DOHH2 (cell line): ENCODE measurements at regions not wholly inside any gene's neighbourhood (a gene's known extent, or its start where the extent isn't known, plus 50 kb on each side); places are given as distances from the start of the nearest gene placed in this dataset.

Experiments used
- H3F3A ChIP-seq: fragments of 200-600 bp; sonication (generic), shearing (Covaris generic); 2 replicates; pipeline ENCODE4 v1.6.0; 2016; ENCODE audit warnings: antibody characterized with exemption, mild to moderate bottlenecking; ENCODE audit not compliant: control insufficient read depth, insufficient read depth
- H3K27ac ChIP-seq: fragments of 200-600 bp; sonication (generic); 2 replicates; pipeline ENCODE4 v1.5.1; 2014; ENCODE audit warnings: low read depth, mild to moderate bottlenecking, low read length, moderate library complexity
- H3K27me3 ChIP-seq: fragments of 200-600 bp; sonication (generic); 2 replicates; pipeline ENCODE4 v1.6.1; 2014; ENCODE audit warnings: mild to moderate bottlenecking, low read length, mixed read lengths; ENCODE audit not compliant: control insufficient read depth
- H3K36me3 ChIP-seq: fragments of 200-600 bp; sonication (generic); 2 replicates; pipeline ENCODE4 v1.6.1; 2014; ENCODE audit warnings: mild to moderate bottlenecking, low read length, moderate library complexity, mixed read lengths; ENCODE audit not compliant: control insufficient read depth
- H3K4me1 ChIP-seq: fragments of 200-600 bp; sonication (generic); 2 replicates; pipeline ENCODE4 v1.6.1; 2014; ENCODE audit warnings: mild to moderate bottlenecking, low read length, mixed read lengths; ENCODE audit not compliant: control insufficient read depth
- H3K4me2 ChIP-seq: fragments of 200-600 bp; sonication (generic); 2 replicates; pipeline ENCODE4 v1.6.0; 2014; ENCODE audit warnings: mild to moderate bottlenecking, low read length, moderate library complexity
- H3K4me3 ChIP-seq: fragments of 200-600 bp; sonication (generic); 2 replicates; pipeline ENCODE4 v1.5.1; 2014; ENCODE audit warnings: mild to moderate bottlenecking, low read length, mixed read lengths
- H3K79me2 ChIP-seq: fragments of 200-600 bp; sonication (generic); 2 replicates; pipeline ENCODE4 v1.6.1; 2014; ENCODE audit warnings: mild to moderate bottlenecking, low read length, mixed read lengths; ENCODE audit not compliant: control insufficient read depth
- H3K9me2 ChIP-seq: fragments of 200-600 bp; sonication (generic); replicated peaks from 2 replicates; pipeline ENCODE4 v1.6.1; 2014; ENCODE audit warnings: mild to moderate bottlenecking, low read length, mixed read lengths; ENCODE audit not compliant: control insufficient read depth
- H3K9me3 ChIP-seq: fragments of 200-600 bp; sonication (generic); 2 replicates; pipeline ENCODE4 v1.6.1; 2014; ENCODE audit warnings: antibody characterized with exemption, low read length, mixed read lengths; ENCODE audit not compliant: control insufficient read depth, insufficient read depth
- H4K20me1 ChIP-seq: fragments of 200-600 bp; sonication (generic); 2 replicates; pipeline ENCODE4 v1.6.0; 2014; ENCODE audit warnings: low read depth, mild to moderate bottlenecking, antibody characterized with exemption, low read length, moderate library complexity; ENCODE audit not compliant: control insufficient read depth, insufficient read depth
- CTCF ChIP-seq: fragments of 200-600 bp; sonication (generic); IDR thresholded peaks from one replicate; pipeline ENCODE4 v1.5.1; 2014; ENCODE audit warnings: antibody characterized with exemption, mild to moderate bottlenecking, low read depth, low read length; ENCODE audit not compliant: poor library complexity, severe bottlenecking
- EZH2phosphoT487 ChIP-seq: fragments of 200-600 bp; sonication (generic); IDR thresholded peaks from 2 replicates; pipeline ENCODE4 v1.6.1; 2017; ENCODE audit warnings: borderline replicate concordance, mild to moderate bottlenecking, antibody characterized with exemption, low read length, moderate library complexity, mixed read lengths

GRCh38 chr4:129929052-129929451 lies 833.1 kb downstream of the C4orf33 start:
- Histone ChIP-seq H3K36me3 (no peaks in the 10 kb centered on the region), H3K4me2 (no peak overlapping the region), H3K4me3 (no peak overlapping the region), H3K4me1 (no peaks in the 10 kb centered on the region), H3K9me3 (no peaks in the 10 kb centered on the region), H3F3A (no peaks in the 10 kb centered on the region), H3K9me2 (no peaks in the 10 kb centered on the region), H3K27me3 (no peaks in the 10 kb centered on the region), H3K79me2 (no peaks in the 10 kb centered on the region), H4K20me1 (no peaks in the 10 kb centered on the region), H3K27ac (no peak overlapping the region)
- no peak for TF ChIP-seq EZH2phosphoT487
- peak; percentile 47 for TF ChIP-seq CTCF

GRCh38 chr4:129929984-129930383 lies 834.0 kb downstream of the C4orf33 start:
- H3K4me1 ChIP-seq, result no peaks in the 10 kb centered on the region
- no peaks in the 10 kb centered on the region for H3K9me3 ChIP-seq
- no peaks in the 10 kb centered on the region for H3K79me2 ChIP-seq
- no peaks in the 10 kb centered on the region for H3K27me3 ChIP-seq
- no peak for TF ChIP-seq EZH2phosphoT487
- no peak for TF ChIP-seq CTCF
- H3K27ac ChIP-seq, result no peak overlapping the region
- no peak overlapping the region for H3K4me2 ChIP-seq
- H4K20me1 ChIP-seq, result no peaks in the 10 kb centered on the region
- H3F3A ChIP-seq, result no peaks in the 10 kb centered on the region
- H3K9me2 ChIP-seq, result no peaks in the 10 kb centered on the region
- H3K36me3 ChIP-seq, result no peaks in the 10 kb centered on the region
- H3K4me3 ChIP-seq, result no peak overlapping the region

- Histone ChIP-seq H3K27ac (no peak overlapping the region), H3K36me3 (no peaks in the 10 kb centered on the region), H4K20me1 (no peaks in the 10 kb centered on the region), H3K79me2 (no peaks in the 10 kb centered on the region), H3K27me3 (no peaks in the 10 kb centered on the region), H3K4me3 (no peak overlapping the region), H3K9me2 (peaks cover 2% of the 10 kb centered on the region; the same call in 1 of the 2 replicates), H3F3A (no peaks in the 10 kb centered on the region), H3K9me3 (no peaks in the 10 kb centered on the region), H3K4me2 (no peak overlapping the region), H3K4me1 (no peaks in the 10 kb centered on the region)
- TF ChIP-seq CTCF, result no peak
- no peak for TF ChIP-seq EZH2phosphoT487
These were observed 854.3 kb downstream of the C4orf33 start for GRCh38 chr4:129950217-129950616.

GRCh38 chr4:129966175-129966574 lies 870.2 kb downstream of the C4orf33 start:
- Histone ChIP-seq H3K9me2 (no peaks in the 10 kb centered on the region), H3K4me1 (no peaks in the 10 kb centered on the region), H3K36me3 (no peaks in the 10 kb centered on the region), H3K27me3 (no peaks in the 10 kb centered on the region), H3F3A (no peaks in the 10 kb centered on the region), H3K4me2 (no peak overlapping the region), H3K27ac (no peak overlapping the region), H3K4me3 (no peak overlapping the region), H4K20me1 (no peaks in the 10 kb centered on the region), H3K9me3 (no peaks in the 10 kb centered on the region), H3K79me2 (no peaks in the 10 kb centered on the region)
- TF ChIP-seq CTCF, result no peak
- no peak for TF ChIP-seq EZH2phosphoT487
